ENCODE measurements at regions not wholly inside any gene's neighbourhood (a gene's known extent, or its start where the extent isn't known, plus 50 kb on each side); places are given as distances from the start of the nearest gene placed in this dataset.

DNA sequence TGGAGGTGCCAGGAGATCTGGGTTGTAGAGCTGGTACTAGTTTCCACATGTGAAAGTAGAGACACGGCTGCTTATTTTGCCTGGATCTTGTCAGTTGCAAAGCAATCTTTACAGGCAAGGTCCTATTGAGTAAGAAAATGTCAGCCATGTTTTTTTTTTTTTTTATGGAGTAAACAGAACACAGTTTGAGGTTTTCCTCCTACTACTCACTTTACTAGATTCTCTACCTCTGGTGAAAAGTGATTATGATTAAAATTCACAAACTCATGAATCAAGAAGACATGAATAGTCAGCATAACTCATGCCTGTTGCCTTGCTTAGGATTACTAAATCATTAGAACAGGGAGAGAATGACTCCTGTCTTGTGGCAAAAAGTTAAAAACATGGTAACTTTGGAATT, 70.1 kb upstream of the PNPT1 start:
- no peak for TF ChIP-seq POLR2A (IDR thresholded peaks at IDR 0.05; ENCODE audit: low read depth, low read length)
- TF ChIP-seq, protein P1, sequence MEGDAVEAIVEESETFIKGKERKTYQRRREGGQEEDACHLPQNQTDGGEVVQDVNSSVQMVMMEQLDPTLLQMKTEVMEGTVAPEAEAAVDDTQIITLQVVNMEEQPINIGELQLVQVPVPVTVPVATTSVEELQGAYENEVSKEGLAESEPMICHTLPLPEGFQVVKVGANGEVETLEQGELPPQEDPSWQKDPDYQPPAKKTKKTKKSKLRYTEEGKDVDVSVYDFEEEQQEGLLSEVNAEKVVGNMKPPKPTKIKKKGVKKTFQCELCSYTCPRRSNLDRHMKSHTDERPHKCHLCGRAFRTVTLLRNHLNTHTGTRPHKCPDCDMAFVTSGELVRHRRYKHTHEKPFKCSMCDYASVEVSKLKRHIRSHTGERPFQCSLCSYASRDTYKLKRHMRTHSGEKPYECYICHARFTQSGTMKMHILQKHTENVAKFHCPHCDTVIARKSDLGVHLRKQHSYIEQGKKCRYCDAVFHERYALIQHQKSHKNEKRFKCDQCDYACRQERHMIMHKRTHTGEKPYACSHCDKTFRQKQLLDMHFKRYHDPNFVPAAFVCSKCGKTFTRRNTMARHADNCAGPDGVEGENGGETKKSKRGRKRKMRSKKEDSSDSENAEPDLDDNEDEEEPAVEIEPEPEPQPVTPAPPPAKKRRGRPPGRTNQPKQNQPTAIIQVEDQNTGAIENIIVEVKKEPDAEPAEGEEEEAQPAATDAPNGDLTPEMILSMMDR (conservative IDR thresholded peaks at IDR 0.05; ENCODE audit: low read depth, low read length): no peak
- TF ChIP-seq, protein P2, sequence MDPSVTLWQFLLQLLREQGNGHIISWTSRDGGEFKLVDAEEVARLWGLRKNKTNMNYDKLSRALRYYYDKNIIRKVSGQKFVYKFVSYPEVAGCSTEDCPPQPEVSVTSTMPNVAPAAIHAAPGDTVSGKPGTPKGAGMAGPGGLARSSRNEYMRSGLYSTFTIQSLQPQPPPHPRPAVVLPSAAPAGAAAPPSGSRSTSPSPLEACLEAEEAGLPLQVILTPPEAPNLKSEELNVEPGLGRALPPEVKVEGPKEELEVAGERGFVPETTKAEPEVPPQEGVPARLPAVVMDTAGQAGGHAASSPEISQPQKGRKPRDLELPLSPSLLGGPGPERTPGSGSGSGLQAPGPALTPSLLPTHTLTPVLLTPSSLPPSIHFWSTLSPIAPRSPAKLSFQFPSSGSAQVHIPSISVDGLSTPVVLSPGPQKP (IDR thresholded peaks at IDR 0.05; ENCODE audit: borderline replicate concordance, low read depth, low read length): no peak

Data from IMR-90 (cell line).